SK-N-SH (cell line): ENCODE measurements at regions not wholly inside any gene's neighbourhood (a gene's known extent, or its start where the extent isn't known, plus 50 kb on each side); places are given as distances from the start of the nearest gene placed in this dataset.

Experiments used
- CTCF ChIA-PET: fragments of 300-600, 350-600 bp; formaldehyde crosslinking; extraction: SDS; loops from one replicate; lab custom pipeline; 2021; lab: Yijun Ruan, JAX
- POLR2A ChIA-PET: fragments of 350-600 bp; sonication (Branson Sonifier 250); formaldehyde crosslinking; extraction: SDS; loops from one replicate; lab custom pipeline; 2020; ENCODE audit warnings: antibody characterized with exemption, inconsistent platforms; lab: Yijun Ruan, JAX
- DNase-seq: peaks from one replicate; pipeline ENCODE4 v3.0.0; 2012
- H2AFZ ChIP-seq: fragments of 200-600 bp; sonication (generic); 2 replicates; pipeline ENCODE4 v1.8.1; 2016; ENCODE audit warnings: antibody characterized with exemption, mild to moderate bottlenecking, low read depth
- H3F3A ChIP-seq: fragments of 200-600 bp; sonication (generic); replicated peaks from 2 replicates; pipeline ENCODE3; 2016; ENCODE audit warnings: antibody characterized with exemption, mild to moderate bottlenecking; ENCODE audit not compliant: insufficient read depth
- H3K27ac ChIP-seq, 2 experiments: fragments of 200-500 bp in 1 of 2; fragments of 200-600 bp in 1 of 2; sonication (Bioruptor generic) in 1 of 2; sonication (generic), shearing (Covaris generic) in 1 of 2; 2 replicates each; pipeline versions ENCODE4 v1.5.1 to v1.6.1; 2014 to 2016; ENCODE audit warnings: low read depth in 2 of 2, inconsistent platforms in 1 of 2, low read length in 1 of 2, mild to moderate bottlenecking in 1 of 2, mixed read lengths in 1 of 2
- H3K27me3 ChIP-seq: fragments of 200-600 bp; sonication (generic), shearing (Covaris generic); 2 replicates; pipeline ENCODE4 v1.6.1; 2016; ENCODE audit warnings: mixed run types; ENCODE audit not compliant: insufficient read depth
- H3K36me3 ChIP-seq, 2 experiments: fragments of 200-500 bp in 1 of 2; fragments of 200-600 bp in 1 of 2; sonication (Bioruptor generic) in 1 of 2; sonication (generic) in 1 of 2; replicated peaks in 1 of 2; 2 replicates each; pipeline versions ENCODE3 to v1.5.1; 2014 to 2016; ENCODE audit warnings: low read length in 1 of 2, mild to moderate bottlenecking in 1 of 2; ENCODE audit not compliant: insufficient read depth in 2 of 2, control insufficient read depth in 1 of 2
- H3K4me1 ChIP-seq, 2 experiments: fragments of 200-500 bp in 1 of 2; fragments of 200-600 bp in 1 of 2; sonication (Bioruptor generic) in 1 of 2; sonication (generic), shearing (Covaris generic) in 1 of 2; 2 replicates each; pipeline versions ENCODE4 v1.5.1 to v1.6.1; 2014 to 2016; ENCODE audit warnings: low read depth in 1 of 2, low read length in 1 of 2, mixed run types in 1 of 2; ENCODE audit not compliant: insufficient read depth in 2 of 2, control insufficient read depth in 1 of 2
- H3K4me2 ChIP-seq: fragments of 200-600 bp; sonication (generic), shearing (Covaris generic); 2 replicates; pipeline ENCODE4 v1.6.1; 2017; ENCODE audit warnings: mixed run types
- H3K4me3 ChIP-seq, 2 experiments: fragments of 200-500 bp in 1 of 2; fragments of 200-600 bp in 1 of 2; sonication (Bioruptor generic) in 1 of 2; sonication (generic), shearing (Covaris generic) in 1 of 2; 2 replicates each; pipeline versions ENCODE4 v1.5.1 to v1.8.1; 2014 to 2016; ENCODE audit warnings: low read depth in 2 of 2, inconsistent platforms in 1 of 2, low read length in 1 of 2, mild to moderate bottlenecking in 1 of 2, mixed read lengths in 1 of 2, moderate library complexity in 1 of 2
- H3K79me2 ChIP-seq: fragments of 200-600 bp; sonication (generic); 2 replicates; pipeline ENCODE4 v1.8.1; 2017; ENCODE audit warnings: mild to moderate bottlenecking; ENCODE audit not compliant: insufficient read depth
- H3K9ac ChIP-seq: fragments of 200-600 bp; sonication (generic); 2 replicates; pipeline ENCODE4 v1.6.1; 2017; ENCODE audit warnings: mixed run types
- H3K9me2 ChIP-seq: fragments of 200-600 bp; sonication (generic); 2 replicates; pipeline ENCODE4 v1.6.1; 2017; ENCODE audit warnings: mixed run types
- H3K9me3 ChIP-seq: fragments of 200-600 bp; sonication (generic); 2 replicates; pipeline ENCODE4 v1.6.1; 2017; ENCODE audit warnings: mixed run types, mild to moderate bottlenecking, moderate library complexity
- H4K20me1 ChIP-seq: fragments of 200-600 bp; sonication (generic); 2 replicates; pipeline ENCODE4 v1.6.1; 2017; ENCODE audit warnings: mild to moderate bottlenecking, mixed run types; ENCODE audit not compliant: insufficient read depth
- CTCF ChIP-seq: fragments of 200-600 bp; sonication (generic); IDR thresholded peaks from 2 replicates; pipeline ENCODE4 v1.6.1; 2017; ENCODE audit warnings: antibody characterized with exemption, mild to moderate bottlenecking, moderate library complexity
- ELF1 ChIP-seq: IDR thresholded peaks from 2 replicates; pipeline ENCODE4 v1.4.0; 2012
- EP300 ChIP-seq, 2 experiments: IDR thresholded peaks; 2 replicates each; pipeline versions ENCODE4 v1.4.0 to v1.6.1; 2012; ENCODE audit warnings: borderline replicate concordance in 1 of 2, low read depth in 1 of 2, low read length in 1 of 2
- EZH2phosphoT487 ChIP-seq: fragments of 200-600 bp; sonication (generic); IDR thresholded peaks from 2 replicates; pipeline ENCODE4 v1.6.1; 2017; ENCODE audit warnings: low read depth, mixed run types, mild to moderate bottlenecking, antibody characterized with exemption, moderate library complexity, borderline replicate concordance
- FOSL2 ChIP-seq: IDR thresholded peaks from 2 replicates; pipeline ENCODE4 v1.4.0; 2012; ENCODE audit warnings: low read depth, mild to moderate bottlenecking, moderate library complexity, borderline replicate concordance
- FOXJ3 ChIP-seq: sonication (generic); formaldehyde crosslinking; IDR thresholded peaks from 2 replicates; pipeline ENCODE4 v1.5.1; 2020; ENCODE audit warnings: mild to moderate bottlenecking, missing genetic modification reagents
- JUND ChIP-seq: IDR thresholded peaks from 2 replicates; pipeline ENCODE4 v1.4.0; 2012
- MEF2A ChIP-seq: IDR thresholded peaks from 2 replicates; pipeline ENCODE4 v1.4.0; 2012; ENCODE audit warnings: low read depth, borderline replicate concordance
- MXI1 ChIP-seq: IDR thresholded peaks from 2 replicates; pipeline ENCODE4 v1.6.1; 2012; ENCODE audit warnings: mild to moderate bottlenecking, low read depth, low read length, improper control_type of control experiment
- NFIC ChIP-seq: IDR thresholded peaks from 2 replicates; pipeline ENCODE4 v1.4.0; 2012; ENCODE audit warnings: borderline replicate concordance
- POLR2AphosphoS5 ChIP-seq: IDR thresholded peaks from 2 replicates; pipeline ENCODE4 v1.6.1; 2012; ENCODE audit warnings: low read depth, low read length
- RAD21 ChIP-seq: IDR thresholded peaks from 2 replicates; pipeline ENCODE4 v1.6.1; 2012; ENCODE audit warnings: mild to moderate bottlenecking, low read length
- RCOR1 ChIP-seq: fragments of 150-350 bp; IDR thresholded peaks from 2 replicates; pipeline ENCODE4 v1.6.1; 2017; ENCODE audit warnings: antibody characterized with exemption, low read length
- RFX5 ChIP-seq: IDR thresholded peaks from 2 replicates; pipeline ENCODE4 v1.6.1; 2012; ENCODE audit warnings: mild to moderate bottlenecking, improper control_type of control experiment, low read length
- RXRA ChIP-seq: IDR thresholded peaks from 2 replicates; pipeline ENCODE4 v1.4.0; 2012; ENCODE audit warnings: low read depth, mild to moderate bottlenecking, borderline replicate concordance
- SMC3 ChIP-seq: IDR thresholded peaks from 2 replicates; pipeline ENCODE4 v1.6.1; 2012; ENCODE audit warnings: low read depth, low read length, improper control_type of control experiment
- TAF1 ChIP-seq: IDR thresholded peaks from 2 replicates; pipeline ENCODE4 v1.6.1; 2012; ENCODE audit warnings: low read depth, mild to moderate bottlenecking, low read length, moderate library complexity, borderline replicate concordance
- TCF12 ChIP-seq: IDR thresholded peaks from 2 replicates; pipeline ENCODE4 v1.4.0; 2012
- TEAD4 ChIP-seq: IDR thresholded peaks from 2 replicates; pipeline ENCODE4 v1.4.0; 2012; ENCODE audit warnings: mild to moderate bottlenecking, borderline replicate concordance; ENCODE audit not compliant: insufficient read depth
- YY1 ChIP-seq: IDR thresholded peaks from 2 replicates; pipeline ENCODE4 v1.4.0; 2012; ENCODE audit warnings: low read depth, mild to moderate bottlenecking
- WGBS: methylation state at CpG from one replicate; pipeline ENCODE4 v1.1.6; 2017; ENCODE audit warnings: low lambda C conversion rate; 5-methylcytosine and 5-hydroxymethylcytosine counted together
- TF ChIP-seq, protein P1 (sequence below): IDR thresholded peaks from 2 replicates; pipeline ENCODE4 v1.6.1; 2012; ENCODE audit warnings: mild to moderate bottlenecking, low read depth, low read length, moderate library complexity

GRCh38 chr18:22585821-22586220, 168.1 kb upstream of the CTAGE1 start:
- H3K4me3 ChIP-seq: no peak overlapping the region
- H4K20me1 ChIP-seq: no peaks in the 10 kb centered on the region
- CTCF ChIA-PET: no interaction called here
- no peaks in the 10 kb centered on the region for H3K4me1 ChIP-seq
- H3K36me3 ChIP-seq: no peaks in the 10 kb centered on the region
- no peaks in the 10 kb centered on the region for H3F3A ChIP-seq
- H3K9ac ChIP-seq: no peak overlapping the region
- no peaks in the 10 kb centered on the region for H3K9me2 ChIP-seq
- no peaks in the 10 kb centered on the region for H3K79me2 ChIP-seq
- H3K9me3 ChIP-seq: no peaks in the 10 kb centered on the region
- POLR2A ChIA-PET: no interaction called here
- TF ChIP-seq ELF1: no peak
- TF ChIP-seq, protein P1, sequence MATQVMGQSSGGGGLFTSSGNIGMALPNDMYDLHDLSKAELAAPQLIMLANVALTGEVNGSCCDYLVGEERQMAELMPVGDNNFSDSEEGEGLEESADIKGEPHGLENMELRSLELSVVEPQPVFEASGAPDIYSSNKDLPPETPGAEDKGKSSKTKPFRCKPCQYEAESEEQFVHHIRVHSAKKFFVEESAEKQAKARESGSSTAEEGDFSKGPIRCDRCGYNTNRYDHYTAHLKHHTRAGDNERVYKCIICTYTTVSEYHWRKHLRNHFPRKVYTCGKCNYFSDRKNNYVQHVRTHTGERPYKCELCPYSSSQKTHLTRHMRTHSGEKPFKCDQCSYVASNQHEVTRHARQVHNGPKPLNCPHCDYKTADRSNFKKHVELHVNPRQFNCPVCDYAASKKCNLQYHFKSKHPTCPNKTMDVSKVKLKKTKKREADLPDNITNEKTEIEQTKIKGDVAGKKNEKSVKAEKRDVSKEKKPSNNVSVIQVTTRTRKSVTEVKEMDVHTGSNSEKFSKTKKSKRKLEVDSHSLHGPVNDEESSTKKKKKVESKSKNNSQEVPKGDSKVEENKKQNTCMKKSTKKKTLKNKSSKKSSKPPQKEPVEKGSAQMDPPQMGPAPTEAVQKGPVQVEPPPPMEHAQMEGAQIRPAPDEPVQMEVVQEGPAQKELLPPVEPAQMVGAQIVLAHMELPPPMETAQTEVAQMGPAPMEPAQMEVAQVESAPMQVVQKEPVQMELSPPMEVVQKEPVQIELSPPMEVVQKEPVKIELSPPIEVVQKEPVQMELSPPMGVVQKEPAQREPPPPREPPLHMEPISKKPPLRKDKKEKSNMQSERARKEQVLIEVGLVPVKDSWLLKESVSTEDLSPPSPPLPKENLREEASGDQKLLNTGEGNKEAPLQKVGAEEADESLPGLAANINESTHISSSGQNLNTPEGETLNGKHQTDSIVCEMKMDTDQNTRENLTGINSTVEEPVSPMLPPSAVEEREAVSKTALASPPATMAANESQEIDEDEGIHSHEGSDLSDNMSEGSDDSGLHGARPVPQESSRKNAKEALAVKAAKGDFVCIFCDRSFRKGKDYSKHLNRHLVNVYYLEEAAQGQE: no peak
- no peak for DNase-seq
- no peak overlapping the region for H3K27ac ChIP-seq
- peaks cover 12% of the 10 kb centered on the region; the same call in 1 of the 2 replicates for H3K27me3 ChIP-seq
- no peak overlapping the region for H3K4me2 ChIP-seq
- no peak overlapping the region for H2AFZ ChIP-seq
- 11% methylated on average over 2 of the region's 2 CpGs for WGBS

DNA sequence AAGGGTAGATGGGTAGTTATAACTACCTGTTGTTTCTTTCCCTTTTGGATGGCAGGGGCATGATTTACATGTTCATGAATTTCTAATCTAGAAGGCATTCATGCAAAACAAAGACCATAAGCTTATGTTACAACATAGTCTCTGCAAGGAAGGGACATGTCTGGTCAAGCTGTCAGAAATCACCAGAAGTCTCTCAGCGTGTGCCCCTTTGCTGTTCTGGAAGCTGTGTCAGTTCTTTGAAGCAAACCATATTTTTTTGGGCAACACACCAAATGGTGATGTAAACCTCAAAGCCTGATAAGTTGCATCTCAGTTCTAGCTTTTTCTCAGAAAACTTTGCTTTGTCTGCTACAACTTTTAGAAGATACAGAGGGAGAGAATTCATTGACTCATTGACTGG, 173.5 kb upstream of the CTAGE1 start:
- Histone ChIP-seq H3K27ac (no peak overlapping the region), H3K27me3 (peaks cover 6% of the 10 kb centered on the region; the same call in 1 of the 2 replicates), H3K9me2 (no peaks in the 10 kb centered on the region), H3F3A (no peaks in the 10 kb centered on the region), H3K79me2 (no peaks in the 10 kb centered on the region), H3K9ac (no peak overlapping the region), H4K20me1 (no peaks in the 10 kb centered on the region), H3K9me3 (no peaks in the 10 kb centered on the region), H3K36me3 (no peaks in the 10 kb centered on the region), H3K4me3 (no peak overlapping the region), H2AFZ (no peak overlapping the region), H3K4me2 (no peak overlapping the region), H3K4me1 (no peaks in the 10 kb centered on the region)
- WGBS: 0% methylated on average over 1 of the region's 1 CpG
- no peak for DNase-seq
- no peak for TF ChIP-seq CTCF
- TF ChIP-seq YY1: no peak
- no peak for TF ChIP-seq RAD21
- TF ChIP-seq JUND: no peak
- no peak for TF ChIP-seq EP300 (IDR thresholded peaks at IDR 0.05; ENCODE audit: borderline replicate concordance in 1 of 2, low read depth in 1 of 2, low read length in 1 of 2)
- TF ChIP-seq FOXJ3 (CRISPR knock-in tag): no peak
- no peak for TF ChIP-seq MEF2A
- no peak for TF ChIP-seq TCF12
- no peak for TF ChIP-seq RCOR1
- no peak for TF ChIP-seq SMC3
- TF ChIP-seq NFIC: no peak
- no peak for TF ChIP-seq TAF1
- no peak for TF ChIP-seq POLR2AphosphoS5
- TF ChIP-seq RFX5: no peak
- TF ChIP-seq, protein P1: no peak
- no peak for TF ChIP-seq FOSL2
- no peak for TF ChIP-seq TEAD4
- TF ChIP-seq EZH2phosphoT487: no peak
- no peak for TF ChIP-seq RXRA
- TF ChIP-seq MXI1: no peak
- CTCF ChIA-PET: no interaction called here
- POLR2A ChIA-PET: no interaction called here
